GM11168 (cell line): ENCODE measurements at regions not wholly inside any gene's neighbourhood (a gene's known extent, or its start where the extent isn't known, plus 50 kb on each side); places are given as distances from the start of the nearest gene placed in this dataset.
"Not testable (repeated sequence)": the region's sequence is repeated elsewhere in the genome, so short reads cannot be mapped to it uniquely, and the experiment has no call there.

Source experiments
- in situ Hi-C: fragments of 300-500 bp; cut with MboI; formaldehyde crosslinking; loops from one replicate; pipeline ENCODE4 v1.12.0; 2022; ENCODE audit warnings: low sequenced_read_pairs; ENCODE audit not compliant: unreplicated experiment

DNA sequence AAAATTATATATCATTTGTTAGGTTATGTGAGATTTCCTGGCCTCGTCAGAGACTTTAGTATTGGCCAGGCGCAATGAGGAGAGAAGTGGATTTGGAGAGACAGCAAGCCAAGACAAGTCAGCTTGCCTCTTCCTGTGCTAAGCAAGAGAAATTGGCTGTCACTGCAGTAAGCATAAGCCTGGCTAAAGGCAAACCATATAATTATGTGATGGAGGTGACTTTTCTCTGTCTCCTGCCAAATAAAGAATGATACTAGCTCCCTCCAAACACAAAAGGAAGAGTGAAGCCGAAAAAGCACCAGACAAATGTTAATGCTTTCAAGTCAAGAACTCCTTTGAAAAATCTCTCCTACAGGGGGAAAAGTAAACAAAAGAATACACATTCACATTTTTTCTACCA lies 2246.0 kb downstream of the ARAP2 start:
- in situ Hi-C loops: no loop called here

DNA sequence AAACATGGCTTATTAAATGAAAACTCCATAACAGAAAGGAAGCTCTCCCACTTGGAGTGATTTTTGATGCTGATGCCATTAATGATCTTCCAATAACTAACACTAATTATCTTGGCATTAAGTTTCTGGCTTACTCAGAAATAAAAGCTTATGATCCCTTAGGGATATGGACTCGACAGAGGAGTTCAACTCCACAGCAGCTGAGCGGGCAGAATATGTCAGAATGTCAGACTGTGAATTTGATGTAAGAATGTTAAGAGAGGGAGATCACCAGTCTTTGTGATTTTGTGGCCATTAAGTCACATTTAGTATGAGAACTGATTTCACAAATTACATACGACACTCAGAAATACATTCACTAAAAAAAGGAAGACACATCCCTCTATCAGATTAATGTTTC lies 2244.0 kb downstream of the ARAP2 start:
- in situ Hi-C loops: no loop called here

- in situ Hi-C loops: not testable (repeated sequence)
Measured at GRCh38 chr4:34006540-34006939, 2237.8 kb downstream of the ARAP2 start.

- in situ Hi-C loops: no loop called here
Measured at GRCh38 chr4:34009951-34010350, 2234.4 kb downstream of the ARAP2 start.

DNA sequence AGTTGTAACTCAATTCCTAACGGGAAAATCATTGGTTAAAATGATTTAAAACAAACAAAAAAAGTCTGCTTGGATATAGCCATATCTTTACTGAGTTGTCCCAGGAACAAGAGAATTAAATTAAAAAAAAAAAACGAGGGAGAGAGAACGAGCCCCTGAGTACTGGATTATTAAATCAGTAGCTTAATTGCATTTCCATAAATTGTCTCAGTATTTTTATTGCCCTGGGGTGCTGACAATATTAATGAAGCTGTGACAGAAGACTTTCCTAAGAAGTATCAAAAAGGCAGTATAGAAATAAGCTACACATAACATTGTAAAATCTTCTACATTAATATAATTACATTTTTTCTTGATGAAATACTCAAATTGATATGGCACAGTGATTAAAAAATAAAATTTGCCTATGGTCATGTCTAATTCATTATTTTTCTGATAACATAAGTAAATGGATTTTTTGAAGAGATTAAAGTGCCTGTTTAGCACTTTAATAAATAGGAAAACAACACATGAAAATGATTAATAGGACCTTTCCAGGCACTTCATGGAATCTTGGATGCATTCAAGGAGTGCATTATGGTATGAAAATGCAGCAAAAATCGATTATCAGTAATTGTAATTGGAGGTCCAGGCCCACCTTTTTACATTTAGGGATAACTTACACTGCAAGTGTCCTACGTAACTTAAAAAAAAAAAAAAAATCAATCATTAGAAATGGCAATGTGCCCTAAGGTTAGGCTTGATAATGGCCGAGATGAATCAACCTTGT lies 2233.4 kb downstream of the ARAP2 start:
- in situ Hi-C loops: no loop called here

DNA sequence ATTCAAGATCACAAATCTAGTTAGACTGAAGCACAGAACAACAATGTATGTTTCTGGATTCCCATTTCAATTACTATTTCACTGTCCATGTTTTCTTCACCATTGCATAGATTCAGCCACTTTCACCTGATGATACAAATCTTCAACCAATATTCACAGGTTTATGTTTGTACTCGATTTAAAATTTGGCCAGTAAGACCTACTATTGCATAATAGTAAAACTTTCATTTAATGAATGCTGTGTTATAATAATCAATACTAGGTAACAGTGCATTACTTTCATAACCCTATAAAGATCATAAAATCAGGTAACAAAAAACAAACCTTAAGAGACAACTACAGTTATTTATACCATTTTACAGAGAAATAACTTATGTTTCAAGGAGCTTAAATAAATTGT lies 2209.1 kb downstream of the ARAP2 start:
- in situ Hi-C loops: no loop called here

GRCh38 chr4:34037280-34037679 lies 2207.0 kb downstream of the ARAP2 start:
- in situ Hi-C loops: no loop called here

DNA sequence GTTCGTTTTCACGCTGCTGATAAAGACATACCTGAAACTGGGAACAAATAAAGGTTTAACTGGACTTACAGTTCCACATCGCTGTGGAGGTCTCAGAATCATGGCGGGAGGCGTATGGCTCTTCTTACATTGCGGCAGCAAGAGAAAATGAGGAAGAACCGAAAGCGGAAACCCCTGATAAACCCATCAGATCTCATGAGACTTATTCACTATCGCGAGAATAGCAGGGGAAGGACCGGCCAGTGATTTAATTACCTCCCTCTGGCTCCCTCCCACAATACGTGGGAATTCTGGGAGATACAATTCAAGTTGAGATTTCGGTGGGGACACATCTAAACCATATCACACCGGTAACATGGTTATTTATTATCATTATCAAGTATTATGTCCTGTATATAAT lies 2204.5 kb downstream of the ARAP2 start:
- in situ Hi-C loops: no loop called here

GRCh38 chr4:34043131-34043530 lies 2201.2 kb downstream of the ARAP2 start:
- in situ Hi-C loops: no loop called here

- in situ Hi-C loops: no loop called here
Measured at GRCh38 chr4:34046580-34046979, 2197.7 kb downstream of the ARAP2 start.

GRCh38 chr4:34047363-34047762 lies 2197.0 kb downstream of the ARAP2 start:
- in situ Hi-C loops: no loop called here

DNA sequence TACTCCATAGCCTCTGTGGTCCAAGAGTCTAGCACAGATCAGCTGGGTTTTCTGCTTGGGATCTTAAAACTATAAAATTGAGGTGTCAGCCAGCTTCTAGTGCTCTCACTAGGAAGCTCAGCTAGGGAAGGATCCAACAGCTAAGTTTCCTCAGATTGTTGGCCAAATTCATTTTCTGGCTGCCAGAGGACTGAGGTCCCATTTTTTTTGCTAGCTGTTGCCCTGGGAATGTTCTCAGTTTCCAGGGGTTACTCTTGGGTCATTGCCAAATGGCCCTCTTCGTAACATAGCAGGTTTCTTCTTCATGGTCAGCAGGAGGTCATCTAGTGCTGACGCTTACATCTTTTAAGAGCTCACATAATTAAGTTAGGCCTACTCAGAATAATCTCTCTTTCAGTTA lies 2178.2 kb downstream of the ARAP2 start:
- in situ Hi-C loops: no loop called here

- in situ Hi-C loops: no loop called here
Measured at GRCh38 chr4:34091451-34091850, 2152.9 kb downstream of the ARAP2 start.

GRCh38 chr4:34094114-34094513 lies 2150.2 kb downstream of the ARAP2 start:
- in situ Hi-C loops: no loop called here

DNA sequence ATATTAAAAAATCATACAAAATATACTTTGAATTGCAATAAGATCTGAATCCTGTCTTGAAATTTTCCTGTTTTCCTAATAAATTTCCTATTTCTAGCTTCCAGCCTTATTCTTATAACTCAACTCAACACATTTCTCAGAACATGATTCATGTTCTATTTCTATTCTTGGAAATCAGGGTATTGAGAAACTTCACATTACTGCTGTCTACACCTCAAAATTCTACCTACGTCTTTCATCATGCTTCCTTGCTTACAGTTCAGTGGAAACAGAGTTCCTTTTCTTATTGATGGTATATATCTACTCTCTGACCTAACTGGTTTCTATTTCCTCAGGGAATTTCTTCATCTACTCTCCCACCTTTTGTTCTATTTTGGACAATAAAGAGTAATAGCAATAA lies 2139.0 kb downstream of the ARAP2 start:
- in situ Hi-C loops: no loop called here

DNA sequence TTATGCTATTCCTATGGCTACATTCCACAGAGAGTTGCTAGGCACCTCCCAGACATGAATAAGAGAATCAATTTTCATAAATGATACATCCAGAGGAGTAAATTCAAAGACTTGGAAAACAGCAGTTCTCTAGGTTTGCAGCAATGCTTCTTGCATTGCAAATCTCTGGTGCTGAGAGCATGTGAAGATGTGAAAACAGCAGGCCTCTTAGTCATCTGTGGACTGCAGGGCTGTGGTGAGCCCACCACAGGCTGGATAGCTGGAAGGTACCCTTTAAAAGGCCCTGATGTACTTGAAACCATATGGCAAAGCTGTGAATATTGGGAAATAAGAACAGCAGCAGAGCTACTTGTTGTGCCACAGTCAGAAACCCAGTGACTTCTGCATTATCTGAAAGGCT lies 2135.9 kb downstream of the ARAP2 start:
- in situ Hi-C loops: no loop called here

GRCh38 chr4:34112573-34112972 lies 2131.7 kb downstream of the ARAP2 start:
- in situ Hi-C loops: no loop called here

DNA sequence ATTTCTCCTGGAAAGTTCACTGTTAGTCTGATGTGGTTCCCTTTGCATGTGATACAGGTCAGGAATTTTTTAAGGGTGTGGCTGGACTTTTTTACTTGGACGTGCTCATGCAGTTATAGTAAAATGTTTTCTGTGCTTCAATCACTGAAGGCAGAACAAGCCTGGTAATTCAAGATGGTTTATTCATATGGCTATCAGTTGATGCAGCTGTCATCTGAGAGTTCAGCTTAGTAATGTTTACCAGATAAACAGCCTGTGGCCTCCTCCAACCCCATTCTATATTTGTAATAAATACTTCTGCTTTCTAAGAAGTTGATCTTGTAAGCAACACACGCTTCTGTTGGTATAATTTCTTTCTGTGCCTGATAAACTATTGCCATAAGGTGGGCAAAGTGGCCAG lies 2105.9 kb downstream of the ARAP2 start:
- in situ Hi-C loops: no loop called here

DNA sequence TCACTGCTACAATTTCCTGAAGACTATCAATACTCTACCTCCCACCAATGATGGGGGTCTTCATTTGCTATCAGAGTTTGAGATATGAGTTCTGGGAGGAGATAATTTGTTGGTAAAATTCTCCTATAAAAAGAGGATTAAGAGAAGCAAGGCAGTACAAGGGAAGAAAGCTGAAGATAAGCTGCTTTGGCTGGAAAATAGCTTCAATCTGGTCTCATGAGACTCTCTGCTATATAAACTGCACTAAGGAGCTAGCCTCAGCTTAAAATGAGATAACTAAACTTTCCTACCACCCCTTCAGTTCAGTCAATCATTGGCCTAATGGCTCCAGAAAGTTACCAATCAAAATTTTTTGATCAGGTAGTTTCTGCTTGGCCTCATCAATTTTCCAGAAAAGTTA lies 2105.0 kb downstream of the ARAP2 start:
- in situ Hi-C loops: no loop called here

DNA sequence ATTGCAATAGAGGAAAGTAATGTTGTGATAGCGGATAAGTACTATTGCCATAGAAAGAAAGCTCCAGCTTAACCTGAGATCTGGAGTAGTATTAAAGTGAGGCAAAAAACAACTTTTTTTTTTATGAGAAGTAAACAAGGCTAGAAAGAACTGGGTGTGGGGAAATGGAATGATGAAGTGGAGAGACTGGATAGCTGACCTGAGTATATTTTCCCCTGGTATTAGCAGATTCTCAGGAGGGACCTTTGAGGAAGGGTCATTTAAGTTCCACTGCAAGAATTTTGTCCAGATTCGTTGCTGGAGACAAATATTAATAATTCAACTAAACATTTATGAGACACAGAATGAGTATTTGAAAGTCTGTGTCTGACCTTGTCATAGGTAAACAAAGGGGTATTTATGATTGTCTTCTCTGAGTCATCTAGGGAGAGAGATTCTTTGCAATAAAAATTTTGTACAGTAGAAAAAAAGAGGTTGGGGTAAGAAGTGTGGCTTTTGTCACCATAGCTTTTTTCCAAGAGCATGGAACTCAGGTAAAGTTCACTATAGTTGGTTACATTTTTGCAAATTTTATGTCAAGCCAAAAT lies 2095.9 kb downstream of the ARAP2 start:
- in situ Hi-C loops: no loop called here

DNA sequence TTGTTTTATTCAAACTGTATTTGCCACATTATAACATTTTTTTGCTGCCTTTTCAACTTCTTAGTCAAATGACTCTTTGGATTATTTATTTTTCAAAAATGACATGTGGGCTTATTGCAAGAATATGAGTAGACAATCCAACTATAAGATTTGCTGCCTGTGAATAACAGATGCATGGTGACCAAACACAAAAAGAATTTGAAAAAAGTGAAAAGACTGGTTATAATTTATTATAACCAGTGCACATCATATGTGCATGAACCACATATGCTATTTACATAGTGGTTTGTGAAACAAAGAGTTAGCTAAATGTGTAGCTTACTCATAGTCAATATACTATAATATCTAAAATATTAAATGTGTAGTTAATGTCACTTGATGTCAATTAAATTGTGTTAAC lies 2086.8 kb downstream of the ARAP2 start:
- in situ Hi-C loops: no loop called here

GRCh38 chr4:34158878-34159277 lies 2085.4 kb downstream of the ARAP2 start:
- in situ Hi-C loops: no loop called here
